ENCODE measurements at regions not wholly inside any gene's neighbourhood (a gene's known extent, or its start where the extent isn't known, plus 50 kb on each side); places are given as distances from the start of the nearest gene placed in this dataset.
"Not testable (repeated sequence)": the region's sequence is repeated elsewhere in the genome, so short reads cannot be mapped to it uniquely, and the experiment has no call there.

DNA sequence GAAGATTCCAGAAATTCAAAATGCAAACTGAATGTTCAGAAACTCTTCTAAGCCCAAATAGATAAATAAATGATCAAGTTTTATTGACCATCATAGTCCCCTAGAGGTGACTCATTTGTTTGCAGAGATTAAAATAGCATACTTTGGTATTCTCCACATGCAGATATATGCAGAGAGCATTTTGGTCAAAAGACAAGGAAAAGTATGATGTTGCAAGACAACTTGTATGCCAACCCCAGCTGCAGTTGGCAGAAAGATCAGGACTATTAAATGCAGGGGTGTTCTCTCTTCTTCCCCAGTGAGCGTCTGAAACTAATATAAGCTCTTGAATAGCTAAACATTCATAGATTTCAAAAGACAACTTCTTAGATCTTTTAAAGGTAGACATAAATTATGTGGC, 404.9 kb downstream of the LTN1 start:
- DNase-seq = no peak

DNA sequence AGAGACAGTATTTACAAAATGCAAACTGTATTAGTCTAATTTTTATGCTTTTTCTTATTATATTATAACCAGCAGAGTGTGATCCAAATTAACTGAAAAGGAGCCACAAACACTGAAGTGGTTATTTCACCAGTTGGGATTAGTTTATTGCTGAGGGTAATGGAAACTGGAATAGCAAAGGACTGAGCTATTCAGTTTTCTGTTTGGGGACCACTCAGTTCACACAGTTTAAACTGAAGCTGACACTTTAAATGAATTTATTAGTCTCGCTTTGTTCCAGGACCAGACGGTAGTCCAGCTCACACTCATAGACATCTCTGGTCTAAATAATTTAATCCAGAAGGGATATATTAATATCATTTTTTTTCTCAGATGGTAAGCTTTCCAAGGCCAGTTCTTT, 410.7 kb downstream of the LTN1 start:
- DNase-seq = peak; percentile 27

DNA sequence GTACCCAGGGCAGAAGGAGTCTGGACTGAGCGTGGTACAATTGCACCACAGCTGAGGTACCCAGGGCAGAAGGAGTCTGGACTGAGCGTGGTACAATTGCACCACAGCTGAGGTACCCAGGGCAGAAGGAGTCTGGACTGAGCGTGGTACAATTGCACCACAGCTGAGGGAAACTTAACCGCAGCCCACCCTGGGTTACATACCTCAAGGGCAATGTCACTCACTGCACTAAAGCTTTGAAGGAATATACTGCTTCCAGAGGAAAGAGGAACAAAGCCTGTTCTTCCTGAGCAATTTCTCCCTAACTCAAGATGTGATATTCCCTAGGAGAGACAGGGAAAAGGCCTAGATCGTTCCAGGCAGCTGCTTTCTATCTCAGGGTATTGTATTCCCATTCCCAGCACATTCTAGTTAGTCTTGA, 411.4 kb downstream of the LTN1 start:
- DNase-seq = peak; percentile 25

DNA sequence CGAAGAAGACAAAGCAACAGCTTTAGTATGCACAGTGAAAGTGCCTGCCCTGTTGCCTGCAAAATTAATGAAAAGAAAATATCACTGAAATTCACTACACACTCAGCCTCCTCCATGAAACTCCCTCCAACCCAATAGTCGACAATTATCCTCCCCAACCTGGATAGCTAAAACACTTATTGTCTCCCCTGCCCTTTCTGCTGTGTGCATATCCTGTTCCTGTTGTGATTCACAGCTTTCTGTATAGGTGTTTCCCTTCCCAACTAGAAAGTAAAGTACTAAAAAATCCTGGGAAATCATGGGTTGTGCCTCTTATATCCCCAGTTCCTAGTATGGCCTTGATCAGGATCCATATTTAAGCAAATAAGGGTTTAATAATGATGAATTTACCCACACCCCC, 412.1 kb downstream of the LTN1 start:
- no peak for DNase-seq

DNA sequence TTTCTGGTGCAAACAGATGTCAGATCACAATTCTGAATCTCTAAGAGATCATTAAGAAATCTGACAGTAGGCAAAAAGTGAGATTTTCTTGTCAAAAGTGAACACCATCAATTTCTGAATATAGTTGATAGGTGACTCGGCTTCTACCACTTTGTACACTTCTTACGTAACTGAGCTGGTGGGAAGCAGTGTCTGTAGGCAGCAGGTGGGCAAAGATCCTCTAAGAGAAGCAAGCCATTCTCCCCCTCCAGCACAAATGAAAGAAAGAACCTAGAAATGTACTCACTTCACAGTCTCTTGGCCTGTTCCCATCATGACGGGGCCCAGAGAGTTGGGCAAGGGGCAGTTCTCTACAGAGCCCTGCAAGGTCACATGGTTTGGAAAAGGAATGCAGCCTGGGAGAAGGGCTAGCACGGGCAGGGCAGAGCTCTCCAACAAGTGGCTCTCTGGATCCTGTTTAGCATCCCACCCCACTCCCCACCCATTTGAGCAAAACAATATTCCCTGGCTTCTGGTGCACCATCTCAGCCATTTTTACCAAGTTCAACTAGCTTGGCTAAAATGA, 412.6 kb downstream of the LTN1 start:
- DNase-seq = no peak

DNA sequence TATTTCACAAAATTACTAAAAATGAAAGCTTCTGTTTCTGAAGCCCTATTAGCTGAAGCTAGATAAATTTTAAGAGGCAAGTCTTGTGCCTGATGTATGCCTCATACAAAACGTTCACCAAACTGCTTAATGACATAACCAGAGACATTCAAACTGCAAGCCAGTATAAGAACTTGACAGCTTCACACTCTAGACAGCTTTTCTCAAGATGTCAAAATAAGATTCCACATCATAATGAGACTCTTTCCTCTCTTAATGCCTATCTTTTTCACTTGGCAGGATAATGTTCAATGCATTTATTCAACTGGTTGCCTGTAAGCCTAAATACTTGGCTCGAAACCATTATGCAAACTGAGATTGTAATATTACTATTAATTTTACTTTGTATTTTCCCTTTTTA, 424.0 kb downstream of the LTN1 start:
- DNase-seq = peak; percentile 19

DNA sequence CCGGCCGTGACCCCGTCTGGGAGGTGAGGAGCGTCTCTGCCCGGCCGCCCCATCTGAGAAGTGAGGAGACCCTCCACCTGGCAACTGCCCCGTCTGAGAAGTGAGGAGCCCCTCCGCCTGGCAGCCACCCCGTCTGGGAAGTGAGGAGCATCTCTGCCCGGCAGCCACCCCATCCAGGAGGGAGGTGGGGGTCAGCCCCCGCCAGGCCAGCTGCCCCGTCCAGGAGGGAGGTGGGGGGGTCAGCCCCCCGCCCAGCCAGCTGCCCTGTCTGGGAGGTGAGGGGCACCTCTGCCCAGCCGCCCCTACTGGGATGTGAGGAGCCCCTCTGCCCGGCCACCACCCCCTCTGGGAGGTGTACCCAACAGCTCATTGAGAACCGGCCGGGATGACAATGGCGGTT, 428.7 kb downstream of the LTN1 start:
- DNase-seq = not testable (repeated sequence)

DNA sequence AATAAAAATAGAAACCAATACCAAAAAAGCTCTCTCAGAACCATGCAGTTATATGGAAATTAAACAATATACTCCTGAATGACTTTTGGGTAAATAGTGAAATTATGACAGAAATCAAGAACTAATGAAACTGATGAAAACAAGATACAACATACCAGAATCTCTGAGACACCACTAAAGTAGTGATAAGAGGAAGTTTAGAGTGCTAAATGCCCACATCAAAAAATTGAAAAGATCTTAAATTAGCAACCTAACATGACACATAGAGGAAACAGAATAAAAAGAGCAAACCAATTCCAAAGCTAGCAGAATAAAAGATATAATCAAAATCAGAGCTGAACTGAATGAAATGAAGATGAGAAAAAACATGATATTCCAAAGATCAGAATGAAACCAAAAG, 430.9 kb downstream of the LTN1 start:
- no peak for DNase-seq

DNA sequence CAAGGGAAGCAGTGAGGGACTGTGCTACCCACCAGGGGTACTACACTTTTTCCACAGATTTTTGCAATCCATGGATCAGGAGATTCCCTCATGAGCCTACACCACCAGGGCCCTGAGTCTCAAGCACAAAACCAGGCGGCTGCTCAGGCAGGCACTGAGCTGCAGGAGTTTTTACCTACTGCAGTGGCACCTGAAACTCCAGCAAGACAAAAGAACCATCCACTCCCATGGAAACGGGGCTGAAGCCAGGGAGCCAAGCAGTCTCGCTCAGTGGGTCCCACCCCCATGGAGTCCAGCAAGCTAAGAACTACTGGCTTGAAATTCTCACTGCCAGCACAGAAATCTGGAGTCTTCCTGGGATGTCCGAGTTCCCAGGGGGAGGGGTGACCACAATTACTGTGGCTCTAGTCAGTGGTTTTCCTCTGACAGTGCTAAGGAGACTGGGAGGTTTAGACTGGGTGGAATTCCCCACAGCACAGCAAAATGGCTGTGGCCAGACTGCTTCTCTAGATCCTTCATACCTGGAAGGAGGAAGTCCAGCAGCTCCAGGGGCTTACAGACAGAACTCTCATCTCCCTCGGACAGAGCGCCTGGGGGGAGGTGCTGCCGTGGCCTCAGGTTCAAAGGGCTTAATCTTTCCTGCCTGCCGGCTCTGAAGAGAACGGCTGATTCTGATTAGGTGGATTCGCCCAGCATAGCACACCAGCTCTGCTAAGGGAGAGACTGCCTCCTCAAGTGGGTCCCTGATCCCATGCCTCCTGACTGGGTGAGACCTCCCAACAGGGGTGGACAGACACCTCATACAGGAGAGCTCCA, 437.8 kb downstream of the LTN1 start:
- DNase-seq = no peak

DNA sequence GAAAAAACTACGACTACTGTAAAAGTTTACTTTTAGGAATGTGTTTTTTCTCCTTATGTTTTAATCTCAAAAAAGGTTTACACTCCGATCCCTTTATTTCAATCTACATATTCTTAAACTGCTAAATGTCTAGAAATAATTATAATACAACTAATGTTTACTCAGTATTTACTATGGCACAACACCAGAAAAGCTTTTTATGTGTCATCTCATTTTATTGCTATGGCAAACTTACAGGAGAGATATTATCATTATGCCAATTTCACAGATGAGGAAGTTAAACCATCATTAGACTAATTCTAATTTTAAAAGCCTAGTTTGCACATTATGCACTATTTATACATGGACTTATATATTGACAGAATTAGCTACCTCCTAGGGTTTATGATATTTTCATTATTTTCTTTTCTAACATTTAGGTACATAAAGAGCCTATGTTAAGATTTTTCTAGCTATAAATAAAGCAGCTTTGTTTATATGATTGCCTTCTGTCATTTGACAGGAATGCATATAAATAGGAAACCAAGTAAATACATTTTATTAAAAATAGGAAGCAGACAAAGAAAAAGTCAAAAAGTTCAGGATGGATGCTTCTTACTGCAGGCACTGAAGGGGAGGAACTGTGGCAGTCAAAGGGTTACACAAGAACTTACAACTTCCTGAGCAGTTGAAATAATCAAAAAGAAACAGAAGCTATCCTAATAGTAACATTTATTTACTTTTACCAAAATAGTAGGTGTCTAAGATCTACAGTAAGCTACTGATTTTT, 442.4 kb downstream of the LTN1 start:
- DNase-seq = no peak

DNA sequence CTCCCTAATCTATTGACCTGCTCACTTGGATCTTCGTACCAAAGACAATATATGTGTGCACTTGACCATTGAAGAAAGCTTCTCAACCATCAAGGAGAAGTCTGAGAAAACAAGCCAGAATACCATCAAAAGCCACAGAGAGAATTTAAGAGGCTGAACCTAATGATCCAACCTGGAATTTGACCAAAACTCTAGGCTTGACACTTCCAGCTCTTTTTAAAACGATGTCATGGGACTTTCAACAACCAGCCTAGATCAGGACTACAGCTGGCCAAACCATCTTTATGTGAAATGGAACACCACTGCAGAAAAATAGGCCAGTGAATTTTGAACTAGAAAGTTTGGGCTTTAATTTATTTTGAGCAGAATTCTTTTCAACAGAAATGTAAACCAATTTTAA, 444.4 kb downstream of the LTN1 start:
- no peak for DNase-seq

DNA sequence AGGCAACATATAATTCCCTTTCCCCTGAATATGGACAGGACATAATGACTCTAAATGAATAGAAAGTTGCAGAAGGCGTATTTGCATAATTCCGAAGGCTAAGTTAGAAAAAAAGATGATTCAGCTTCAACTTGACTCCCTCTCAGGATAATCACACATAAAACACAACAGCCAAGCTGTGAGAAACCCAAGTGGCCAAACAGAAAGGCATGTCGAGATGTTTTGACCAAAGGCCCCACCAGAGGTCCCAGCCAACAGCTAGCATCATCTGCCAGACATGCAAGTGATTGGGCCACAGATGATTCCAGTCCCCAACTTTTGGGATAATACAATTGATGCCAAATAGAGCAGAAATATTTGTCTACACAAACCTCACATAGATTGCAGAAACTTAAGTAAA, 444.9 kb downstream of the LTN1 start:
- DNase-seq = no peak

DNA sequence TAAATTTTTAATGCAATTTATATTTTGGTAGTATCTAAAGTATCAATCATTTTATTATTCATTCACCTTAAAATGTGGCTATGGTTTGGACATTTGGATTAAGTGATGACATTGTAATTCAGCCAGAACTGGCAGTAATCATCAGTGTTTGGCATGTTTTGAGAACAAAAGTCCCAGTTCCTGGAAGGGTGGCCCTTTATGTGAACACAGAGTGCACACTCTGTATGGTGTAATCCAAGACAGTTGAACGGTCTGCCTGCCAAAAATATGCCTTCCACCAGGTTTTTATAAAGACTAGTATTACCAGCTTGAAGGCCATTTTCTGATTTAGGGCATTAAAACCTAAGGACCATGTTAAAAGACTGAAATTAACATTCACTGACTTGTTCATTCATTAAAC, 448.7 kb downstream of the LTN1 start:
- no peak for DNase-seq

DNA sequence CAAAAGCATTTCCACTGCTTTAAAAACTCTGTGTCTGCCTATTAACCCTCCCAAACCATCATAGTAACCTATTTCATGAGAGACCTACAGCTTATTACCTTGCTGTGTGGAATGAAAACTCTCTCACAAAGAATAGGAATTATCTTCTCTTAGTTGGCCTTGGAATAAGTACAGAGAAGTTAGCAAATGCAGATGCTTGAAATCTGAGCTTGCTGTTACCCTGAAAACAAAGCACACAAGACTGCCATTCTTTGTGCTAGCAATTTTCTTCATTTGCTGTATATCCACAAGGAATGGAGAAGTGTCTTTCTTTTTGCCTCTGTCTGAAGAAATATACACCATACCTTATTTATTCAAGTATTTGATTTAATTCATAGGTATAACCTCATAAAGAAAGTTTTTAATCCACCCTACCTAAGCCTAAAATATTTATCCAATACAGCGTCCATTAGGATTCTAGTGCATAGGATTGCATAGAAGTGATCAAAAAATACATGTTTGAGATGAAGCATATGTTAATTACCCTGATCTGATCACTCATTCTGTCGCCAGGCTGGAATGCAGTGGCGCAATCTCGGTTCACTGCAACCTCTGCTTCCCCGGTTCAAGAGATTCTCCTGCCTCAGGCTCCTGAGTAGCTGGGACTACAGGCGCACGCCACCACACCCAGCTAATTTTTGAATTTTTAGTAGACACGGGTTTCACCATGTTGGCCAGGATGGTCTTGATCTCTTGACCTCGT, 451.1 kb downstream of the LTN1 start:
- no peak for DNase-seq

DNA sequence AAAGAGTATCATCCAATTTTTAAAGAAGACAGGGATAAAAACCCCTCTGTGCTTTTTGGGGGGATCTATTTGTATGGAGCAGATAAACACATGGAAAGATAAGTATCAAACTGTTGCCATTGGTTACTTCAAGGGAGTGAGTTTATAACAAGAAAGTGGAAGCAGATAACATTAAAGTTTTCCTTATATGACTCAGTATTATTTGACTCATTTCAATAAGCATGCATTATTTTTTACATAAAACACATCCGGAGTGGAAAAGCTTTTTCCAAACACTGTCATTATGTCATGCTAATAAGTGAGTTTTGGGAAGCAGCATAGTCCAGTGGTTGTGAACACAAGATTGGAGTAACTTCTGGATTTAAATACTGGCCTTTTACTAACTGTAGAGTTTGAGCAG, 452.2 kb downstream of the LTN1 start:
- no peak for DNase-seq

DNA sequence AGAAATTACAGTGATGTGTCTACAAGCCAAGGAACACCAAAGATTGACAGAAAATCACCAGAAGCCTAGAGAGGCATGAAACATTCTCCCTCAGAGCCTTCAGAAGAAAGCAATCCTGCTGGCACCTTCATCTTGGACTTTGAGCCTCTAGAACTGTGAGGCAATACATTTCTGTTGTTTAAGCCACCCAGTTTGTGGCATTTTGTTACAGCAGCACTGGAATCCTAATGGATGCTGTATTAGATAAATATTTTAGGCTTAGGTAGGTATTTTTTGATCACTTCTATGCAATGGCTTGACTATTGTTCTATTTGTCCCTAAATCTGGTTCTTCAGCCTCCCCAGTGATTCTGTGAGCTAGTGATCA, 453.1 kb downstream of the LTN1 start:
- DNase-seq = no peak

DNA sequence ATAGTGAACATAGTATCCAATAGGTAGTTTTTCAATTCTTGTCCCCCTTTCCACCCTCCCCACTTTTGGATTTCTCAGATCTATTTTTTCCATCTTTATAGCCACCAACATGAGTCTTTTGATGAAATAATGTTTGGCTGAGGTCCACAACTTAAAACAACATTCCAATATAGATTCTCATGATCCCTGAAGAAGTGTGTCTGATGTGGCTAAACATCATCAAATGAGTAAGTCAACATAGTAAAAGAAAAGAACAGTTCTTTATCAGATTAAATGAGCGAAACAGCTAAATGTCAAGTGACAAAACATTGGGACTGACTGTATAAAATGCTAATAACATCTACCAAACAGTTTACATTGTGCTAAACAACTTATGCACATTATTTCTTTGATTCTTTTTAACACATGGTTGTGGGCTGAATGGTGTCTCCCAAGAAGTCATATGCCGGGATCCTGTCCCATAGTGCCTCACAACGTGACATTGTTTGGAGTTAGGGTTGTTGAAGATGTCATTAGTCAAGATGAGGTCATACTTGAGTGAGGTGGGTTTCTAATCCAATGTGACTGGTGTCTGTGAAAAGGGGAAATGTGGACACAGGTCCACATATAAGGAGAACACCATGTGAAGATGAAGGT, 453.6 kb downstream of the LTN1 start:
- no peak for DNase-seq

DNA sequence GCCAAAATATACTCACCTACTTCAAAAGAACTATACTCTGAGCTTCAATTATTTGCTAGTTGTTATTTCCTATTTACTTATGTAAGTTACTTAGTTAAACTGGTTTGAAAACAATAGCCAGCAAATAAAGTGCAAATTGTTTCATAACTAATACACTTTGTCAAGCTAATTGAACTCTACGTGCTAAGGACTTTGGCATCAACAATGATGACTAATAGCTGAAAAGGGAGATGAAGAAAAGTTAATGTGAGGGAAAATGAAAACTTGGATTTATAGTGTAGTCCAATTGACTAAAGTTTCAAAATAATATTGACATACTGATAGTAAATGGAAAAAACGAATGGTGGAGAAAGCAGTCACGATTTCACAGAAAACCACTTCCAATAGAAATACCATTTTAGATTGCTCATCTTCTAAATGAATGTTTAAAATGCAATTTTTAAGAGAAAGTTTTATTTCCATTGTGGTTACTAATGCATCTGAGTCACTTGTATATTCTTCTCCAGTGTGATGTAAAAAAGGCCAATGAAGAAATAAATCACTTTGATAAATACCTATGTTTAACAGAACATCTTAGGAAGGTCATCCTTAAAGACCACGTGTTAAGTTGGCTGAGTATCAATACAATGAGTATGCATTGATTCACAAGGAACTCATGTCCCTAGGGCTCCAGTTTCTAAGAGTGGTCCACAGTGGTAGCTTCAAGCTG, 455.2 kb downstream of the LTN1 start:
- no peak for DNase-seq

DNA sequence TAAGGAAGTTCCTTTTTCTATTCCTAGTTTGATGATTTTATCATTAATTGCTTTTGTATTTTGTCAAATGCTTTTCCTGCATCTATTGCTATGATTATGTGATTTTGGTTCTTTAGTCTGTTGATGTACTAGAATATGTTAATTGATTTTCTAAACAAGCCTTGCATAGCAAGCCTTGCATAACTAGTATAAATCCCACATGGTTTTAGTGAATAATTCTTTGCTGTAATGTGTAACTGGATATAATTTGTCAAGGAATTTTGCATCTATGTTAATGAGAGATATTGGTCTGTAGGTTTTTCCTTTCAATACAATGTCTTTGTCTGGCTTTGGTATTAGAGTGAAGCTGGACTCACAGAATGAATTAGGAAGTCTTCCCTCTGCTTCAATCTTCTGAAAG, 460.2 kb downstream of the LTN1 start:
- DNase-seq = no peak

DNA sequence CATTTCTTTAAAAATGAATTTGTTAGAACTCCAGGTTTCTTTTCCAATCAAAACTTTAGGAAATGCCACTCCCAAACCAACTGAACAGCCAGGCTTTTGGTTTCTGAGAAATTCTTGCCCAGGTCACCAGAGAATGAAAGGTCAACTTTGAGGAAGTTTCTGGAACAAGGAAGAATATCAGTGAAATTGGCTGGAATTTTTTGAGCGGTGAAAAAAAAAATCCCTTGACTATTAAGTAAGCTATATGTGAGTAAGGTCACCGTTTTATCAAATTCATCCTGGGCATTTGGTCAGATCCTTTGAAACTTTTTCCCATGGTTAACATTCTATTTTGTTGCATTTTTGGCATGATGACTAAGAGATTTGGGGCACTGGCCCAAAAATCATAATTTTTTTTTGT, 469.3 kb downstream of the LTN1 start:
- no peak for DNase-seq

DNA sequence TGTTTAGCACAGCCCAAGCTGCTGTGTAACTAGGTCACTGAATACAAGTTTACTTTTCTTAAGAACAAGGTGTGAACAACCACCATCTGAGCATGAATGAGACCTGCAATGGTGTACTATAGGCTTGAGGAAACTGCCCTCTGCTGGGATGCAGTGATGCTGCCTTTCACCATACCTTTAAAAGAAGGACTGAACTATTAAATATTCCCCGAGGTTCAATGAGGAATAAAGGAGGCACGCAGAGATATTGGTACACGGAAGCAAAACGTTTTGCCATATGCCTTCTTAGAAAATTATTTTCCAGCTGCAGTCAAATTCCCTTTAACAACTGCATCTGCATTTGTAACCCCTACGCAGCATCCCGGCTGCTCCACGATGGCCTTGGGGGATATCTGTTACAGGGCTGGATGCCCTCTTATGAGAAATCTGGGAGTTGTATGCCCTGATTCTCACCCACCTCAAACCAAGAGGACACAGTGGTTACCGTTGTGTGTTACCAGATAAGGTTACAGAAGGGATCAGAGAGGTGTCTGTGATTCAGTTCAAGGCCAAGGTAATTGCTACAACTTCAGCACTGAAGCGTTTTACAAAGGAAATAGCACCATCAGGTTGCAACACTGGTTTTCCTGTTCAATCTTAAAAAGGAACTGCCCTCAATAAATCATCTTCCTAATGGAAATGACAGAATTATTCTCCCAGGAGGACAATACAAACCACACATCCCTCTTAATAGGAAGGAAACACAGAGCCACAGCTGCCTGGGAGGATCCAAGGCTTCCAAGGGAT, 470.5 kb downstream of the LTN1 start:
- DNase-seq = peak; percentile 25
